ENCODE measurements at regions not wholly inside any gene's neighbourhood (a gene's known extent, or its start where the extent isn't known, plus 50 kb on each side); places are given as distances from the start of the nearest gene placed in this dataset.
A peak's percentile ranks its signal among the peaks of the same experiment; 100 is the strongest.

DNA sequence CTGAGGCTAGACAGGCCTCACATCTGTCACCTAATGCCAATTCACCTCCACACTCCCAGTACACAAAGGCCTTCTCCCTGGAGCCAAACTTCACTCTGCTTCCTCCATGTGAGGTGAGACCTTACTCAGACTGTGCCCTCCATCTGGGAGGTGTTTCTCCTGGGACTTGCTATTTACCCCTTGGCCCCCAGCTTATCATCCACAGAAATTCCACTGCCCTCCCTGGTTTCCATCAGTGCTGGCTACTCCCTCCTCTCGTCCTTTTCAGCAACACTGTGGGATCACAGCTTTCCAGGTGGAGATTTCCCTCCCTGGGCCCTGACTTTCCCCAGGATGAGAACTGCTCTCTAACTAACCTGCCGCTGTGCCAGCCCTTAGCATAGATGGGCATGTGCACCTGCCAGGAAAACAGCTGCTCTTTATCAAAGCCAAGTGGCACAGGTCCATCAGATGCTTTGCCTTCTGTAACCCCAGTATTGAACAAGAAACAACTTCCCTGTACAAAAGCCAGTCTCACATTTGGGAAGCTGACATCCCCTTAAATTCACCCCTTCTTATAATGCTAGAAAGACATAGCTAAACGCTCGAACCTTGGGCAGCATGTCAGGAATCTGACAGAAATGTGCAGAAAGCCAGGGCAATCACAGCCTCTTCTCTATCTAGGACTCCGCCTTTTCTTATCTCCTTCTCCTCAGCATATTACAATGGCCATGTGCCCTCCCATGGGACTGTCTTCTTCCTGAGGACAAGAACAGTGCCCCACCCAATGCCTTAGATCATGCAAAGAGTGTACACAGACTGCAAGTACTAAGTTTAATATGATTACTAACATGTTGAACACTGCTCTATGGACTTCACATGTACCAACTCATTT lies 535.5 kb upstream of the ID2 start:
- Mint-ChIP-seq H3K27me3 (ENCODE audit: insufficient read depth) (no peaks in the 10 kb centered on the region), H3K9me3 (no peaks in the 10 kb centered on the region), H3K27ac (no peak overlapping the region), H3K4me3 (no peak overlapping the region), H3K36me3 (ENCODE audit: low read depth) (no peaks in the 10 kb centered on the region), H3K4me1 (ENCODE audit: low read depth) (no peaks in the 10 kb centered on the region)
- intact Hi-C loops (cut with micrococcal nuclease) = no loop called here
- DNase-seq (ENCODE audit: low spot score) = no peak

DNA sequence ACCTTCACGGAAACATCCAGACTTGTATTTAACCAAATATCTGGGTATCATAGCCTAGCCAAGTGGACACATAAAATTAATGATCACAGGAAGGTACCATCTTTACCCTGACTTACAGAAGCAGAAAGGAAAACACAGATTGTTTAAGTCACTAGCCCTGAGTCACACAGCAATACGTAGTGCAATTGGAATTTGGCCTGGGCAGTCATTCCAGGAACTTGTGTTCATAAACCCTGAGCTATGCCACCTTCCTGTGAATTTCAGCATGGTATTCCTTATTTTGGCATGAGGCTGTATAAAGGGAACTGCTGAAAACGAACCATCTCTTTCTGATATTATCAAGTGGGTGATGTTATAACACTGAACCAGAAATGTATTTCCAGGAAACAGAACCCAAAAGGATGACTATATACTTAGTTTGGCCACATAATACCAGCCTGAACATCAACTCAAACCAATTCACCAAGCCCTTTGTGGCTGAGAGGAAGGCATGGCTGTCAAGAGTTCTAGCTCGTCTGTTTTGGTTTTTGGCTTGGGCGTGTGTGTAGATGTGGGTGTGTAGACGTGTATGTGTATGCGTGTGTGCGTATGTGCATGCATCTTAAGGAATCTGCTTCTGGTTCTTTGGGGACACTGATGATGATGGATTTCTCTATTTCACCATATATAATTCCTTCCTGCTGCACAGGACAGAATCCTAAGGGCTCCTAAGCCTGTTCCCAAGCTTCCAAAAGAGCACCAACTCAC lies 533.4 kb upstream of the ID2 start:
- H3K4me3 Mint-ChIP-seq = no peak overlapping the region
- H3K36me3 Mint-ChIP-seq (ENCODE audit: low read depth) = no peaks in the 10 kb centered on the region
- intact Hi-C loops (cut with micrococcal nuclease) = no loop called here
- DNase-seq (ENCODE audit: low spot score) = no peak
- H3K27ac Mint-ChIP-seq = no peak overlapping the region
- peaks cover 13% of the 10 kb centered on the region for H3K4me1 Mint-ChIP-seq (ENCODE audit: low read depth)
- H3K27me3 Mint-ChIP-seq (ENCODE audit: insufficient read depth) = no peaks in the 10 kb centered on the region
- H3K9me3 Mint-ChIP-seq = peaks cover 5% of the 10 kb centered on the region

DNA sequence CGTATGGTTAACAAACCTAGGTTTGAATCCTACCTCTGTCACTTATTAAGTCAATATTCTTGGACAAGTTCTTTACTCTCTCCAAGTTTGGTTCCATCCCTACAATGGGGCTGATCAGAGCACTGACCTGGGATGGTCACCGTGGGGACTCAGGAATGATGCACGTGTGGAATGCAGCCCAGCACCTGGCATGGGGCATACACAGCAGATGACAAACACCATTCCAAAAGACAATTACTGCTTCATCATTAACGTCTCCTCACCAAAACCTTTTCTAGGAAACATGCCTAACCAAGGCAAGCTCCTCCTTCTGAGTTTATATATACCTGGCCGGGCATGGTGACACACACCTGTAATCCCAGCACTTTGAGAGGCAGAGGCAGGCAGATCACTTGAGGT lies 532.9 kb upstream of the ID2 start:
- H3K36me3 Mint-ChIP-seq (ENCODE audit: low read depth) = no peaks in the 10 kb centered on the region
- H3K9me3 Mint-ChIP-seq = peaks cover 8% of the 10 kb centered on the region
- no peak overlapping the region for H3K4me3 Mint-ChIP-seq
- H3K4me1 Mint-ChIP-seq (ENCODE audit: low read depth) = peaks cover 19% of the 10 kb centered on the region
- no peak for DNase-seq (ENCODE audit: low spot score)
- intact Hi-C loops (cut with micrococcal nuclease) = no loop called here
- no peaks in the 10 kb centered on the region for H3K27me3 Mint-ChIP-seq (ENCODE audit: insufficient read depth)
- H3K27ac Mint-ChIP-seq = no peak overlapping the region

DNA sequence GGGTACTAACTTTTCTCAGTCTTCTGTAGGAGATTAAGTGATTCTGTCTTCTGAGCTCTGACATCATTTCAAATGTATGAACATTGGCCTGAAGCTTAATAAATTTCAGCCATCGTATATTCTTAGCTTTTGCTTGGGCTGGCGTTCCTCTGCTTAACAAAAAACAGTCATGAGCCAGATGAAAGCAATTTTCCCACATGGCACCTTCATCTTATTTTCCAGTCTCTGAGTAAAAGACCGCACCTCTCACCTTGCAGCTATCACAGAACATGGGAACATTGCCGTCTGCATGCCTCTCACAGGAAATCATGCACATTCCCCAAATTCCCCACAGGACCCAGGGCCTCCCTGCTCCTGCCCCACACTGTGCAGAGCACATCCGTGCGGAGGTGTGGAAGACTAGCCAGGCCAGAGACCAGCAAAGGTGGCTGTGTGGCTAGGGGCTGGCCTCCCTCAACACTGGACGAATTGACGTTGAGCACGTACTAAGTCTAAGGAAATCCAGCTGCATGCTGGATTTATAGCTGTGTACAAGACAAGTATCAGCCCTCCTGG lies 531.8 kb upstream of the ID2 start:
- no peak overlapping the region for H3K27ac Mint-ChIP-seq
- intact Hi-C loops (cut with micrococcal nuclease) = loop anchor here (5.0 to 10.0 kb wide), 3 partner anchors 73 to 585 kb away; no protein-coding TSS in a partner anchor
- no peak overlapping the region for H3K4me3 Mint-ChIP-seq
- H3K9me3 Mint-ChIP-seq = peaks cover 17% of the 10 kb centered on the region
- DNase-seq (ENCODE audit: low spot score) = no peak
- no peaks in the 10 kb centered on the region for H3K36me3 Mint-ChIP-seq (ENCODE audit: low read depth)
- H3K4me1 Mint-ChIP-seq (ENCODE audit: low read depth) = peaks cover 29% of the 10 kb centered on the region
- H3K27me3 Mint-ChIP-seq (ENCODE audit: insufficient read depth) = no peaks in the 10 kb centered on the region

DNA sequence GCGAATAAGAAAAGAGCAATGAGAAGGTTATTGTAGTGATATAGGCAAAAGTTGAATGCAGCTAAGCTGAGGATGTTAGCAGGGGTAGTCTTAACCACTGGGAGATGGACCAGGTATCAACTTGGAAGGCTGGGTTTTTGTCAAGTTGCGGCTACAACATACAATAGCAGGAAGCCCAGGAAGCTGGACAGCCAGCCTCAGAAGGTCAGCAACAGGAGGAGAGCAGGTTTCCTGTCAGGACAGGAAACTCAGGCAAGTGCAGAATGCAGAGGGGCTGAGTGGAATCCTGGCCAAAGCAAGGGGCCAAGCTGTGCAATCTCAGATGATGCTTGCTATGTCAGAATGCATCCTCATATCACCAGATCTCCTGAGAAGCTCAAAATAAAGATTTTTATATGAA lies 530.0 kb upstream of the ID2 start:
- Mint-ChIP-seq H3K27me3 (ENCODE audit: insufficient read depth) (no peaks in the 10 kb centered on the region), H3K4me1 (ENCODE audit: low read depth) (peaks cover 38% of the 10 kb centered on the region), H3K9me3 (peaks cover 30% of the 10 kb centered on the region), H3K4me3 (no peak overlapping the region), H3K27ac (no peak overlapping the region), H3K36me3 (ENCODE audit: low read depth) (peaks cover 3% of the 10 kb centered on the region)
- DNase-seq (ENCODE audit: low spot score) = no peak
- intact Hi-C loops (cut with micrococcal nuclease) = loop anchor here (5.0 to 10.0 kb wide), 3 partner anchors 75 to 587 kb away; no protein-coding TSS in a partner anchor

DNA sequence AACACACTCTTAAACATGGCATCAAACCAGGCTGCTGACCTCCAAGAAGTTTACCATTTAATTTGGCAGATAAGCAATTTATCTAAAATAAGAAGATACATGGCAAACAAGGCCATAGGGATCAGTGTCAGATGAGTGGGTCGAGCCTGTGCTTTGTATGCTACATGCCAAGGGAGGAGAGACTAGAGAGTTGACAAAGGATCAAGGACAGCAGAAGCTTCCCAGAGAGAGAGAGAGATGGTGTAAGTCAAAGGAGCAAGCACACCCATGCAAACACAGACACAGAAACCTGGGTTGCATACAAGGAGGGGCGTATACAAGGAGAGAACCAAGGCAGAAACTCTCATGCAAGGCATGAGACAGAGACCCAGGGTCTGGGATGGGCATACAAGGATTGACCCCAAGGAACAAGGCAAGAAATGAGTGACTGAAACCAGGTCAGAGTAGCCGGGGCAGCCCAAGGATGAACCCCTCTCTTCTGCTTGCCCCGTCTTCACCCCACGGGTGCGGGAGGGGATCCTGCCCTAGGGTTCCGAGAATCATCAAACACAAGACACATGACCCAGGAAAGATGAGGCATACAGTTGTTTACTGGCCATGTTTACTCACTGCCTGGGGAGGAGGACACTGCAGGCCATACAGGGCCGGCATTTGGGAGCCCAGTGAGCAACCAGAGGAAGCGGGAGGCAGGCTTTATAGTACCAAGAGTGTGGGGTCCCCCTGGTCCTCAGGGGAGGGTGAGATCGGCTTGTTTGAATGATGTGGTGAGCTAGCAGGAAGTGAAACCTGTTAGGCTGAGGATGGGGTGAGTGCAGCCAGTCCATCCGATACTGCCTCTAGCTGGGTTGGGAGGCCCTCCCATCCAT lies 529.2 kb upstream of the ID2 start:
- Mint-ChIP-seq H3K4me3 (no peak overlapping the region), H3K27ac (peak overlapping the region; percentile 62), H3K36me3 (ENCODE audit: low read depth) (peaks cover 3% of the 10 kb centered on the region), H3K9me3 (peaks cover 35% of the 10 kb centered on the region), H3K4me1 (ENCODE audit: low read depth) (peaks cover 38% of the 10 kb centered on the region), H3K27me3 (ENCODE audit: insufficient read depth) (no peaks in the 10 kb centered on the region)
- DNase-seq (ENCODE audit: low spot score) = no peak
- intact Hi-C loops (cut with micrococcal nuclease) = loop anchor here (5.0 to 10.0 kb wide), 3 partner anchors 75 to 588 kb away; no protein-coding TSS in a partner anchor

DNA sequence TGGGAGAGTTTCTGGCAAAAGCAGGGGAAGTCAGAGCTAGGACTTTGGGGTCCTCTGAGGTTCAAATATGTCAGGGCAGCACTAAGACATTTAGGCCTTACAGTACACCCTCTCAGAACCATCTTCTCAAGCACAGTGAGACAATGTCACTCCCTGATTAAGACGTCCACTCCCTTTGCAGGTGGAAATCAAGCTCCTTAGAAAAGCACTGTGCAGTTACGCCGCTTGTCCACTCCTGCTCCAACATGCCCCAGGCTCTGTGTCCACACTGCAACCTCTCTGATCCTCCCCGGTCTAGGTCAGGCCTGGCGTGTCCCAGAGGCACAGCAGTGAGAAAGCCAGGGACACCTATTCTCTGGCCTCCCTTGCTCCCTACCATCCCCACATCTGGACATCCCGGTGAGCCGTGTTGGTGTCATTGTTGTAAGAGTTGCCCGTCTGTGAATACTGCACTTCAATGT lies 528.6 kb upstream of the ID2 start:
- DNase-seq (ENCODE audit: low spot score) = no peak
- Mint-ChIP-seq H3K27ac (peak overlapping the region; percentile 62), H3K9me3 (peaks cover 39% of the 10 kb centered on the region), H3K27me3 (ENCODE audit: insufficient read depth) (no peaks in the 10 kb centered on the region), H3K36me3 (ENCODE audit: low read depth) (peaks cover 3% of the 10 kb centered on the region), H3K4me3 (no peak overlapping the region), H3K4me1 (ENCODE audit: low read depth) (peaks cover 38% of the 10 kb centered on the region)
- intact Hi-C loops (cut with micrococcal nuclease) = loop anchor here (5.0 to 10.0 kb wide), 3 partner anchors 76 to 588 kb away; no protein-coding TSS in a partner anchor

DNA sequence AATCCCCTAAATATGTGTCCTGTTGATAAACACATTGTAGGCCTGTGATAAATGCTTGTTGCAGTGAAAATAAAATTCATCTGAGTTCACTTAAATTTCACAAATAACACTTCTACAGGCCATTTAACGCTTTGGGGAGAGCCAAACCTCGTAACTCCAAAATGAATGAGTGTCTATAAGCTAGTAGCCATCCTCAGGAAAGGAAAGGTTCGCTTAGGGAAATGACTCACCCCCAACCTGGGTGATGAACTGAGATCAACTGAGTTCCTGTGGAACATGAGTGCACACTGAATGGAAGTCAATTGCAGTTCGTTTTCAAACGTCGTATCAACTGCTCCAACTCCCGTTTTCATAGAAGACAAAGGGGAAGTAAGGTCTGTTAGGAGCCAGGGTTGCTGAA lies 527.6 kb upstream of the ID2 start:
- Mint-ChIP-seq H3K4me3 (no peak overlapping the region), H3K27ac (peak overlapping the region; percentile 90), H3K9me3 (peaks cover 39% of the 10 kb centered on the region), H3K36me3 (ENCODE audit: low read depth) (peaks cover 3% of the 10 kb centered on the region), H3K4me1 (ENCODE audit: low read depth) (peaks cover 38% of the 10 kb centered on the region), H3K27me3 (ENCODE audit: insufficient read depth) (no peaks in the 10 kb centered on the region)
- no peak for DNase-seq (ENCODE audit: low spot score)
- intact Hi-C loops (cut with micrococcal nuclease) = loop anchor here (1.0 to 10.0 kb wide), 8 partner anchors 77 to 727 kb away; no protein-coding TSS in a partner anchor

DNA sequence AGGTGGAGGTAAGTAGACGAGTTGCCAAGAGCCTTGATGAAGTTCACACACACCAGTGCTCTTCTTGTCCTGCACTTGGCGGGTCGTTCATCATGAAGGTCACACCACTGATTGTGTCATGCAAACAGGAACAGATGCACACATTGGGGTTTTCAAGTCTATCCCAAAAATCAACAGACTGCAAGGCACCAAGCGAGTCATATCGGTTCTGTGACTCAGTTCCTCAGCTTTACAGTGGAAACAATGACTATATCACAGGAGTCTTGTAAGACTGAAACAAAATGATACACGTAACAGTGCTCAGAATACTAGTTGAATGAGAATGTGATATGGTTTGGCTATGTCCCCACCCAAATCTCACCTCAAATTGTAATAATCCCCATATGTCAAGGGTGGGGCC lies 526.9 kb upstream of the ID2 start:
- intact Hi-C loops (cut with micrococcal nuclease) = loop anchor here (1.0 to 10.0 kb wide), 19 partner anchors 13 to 728 kb away; no protein-coding TSS in a partner anchor
- no peak overlapping the region for H3K4me3 Mint-ChIP-seq
- peak overlapping the region; percentile 90 for H3K27ac Mint-ChIP-seq
- DNase-seq (ENCODE audit: low spot score) = no peak
- H3K4me1 Mint-ChIP-seq (ENCODE audit: low read depth) = peaks cover 38% of the 10 kb centered on the region
- H3K36me3 Mint-ChIP-seq (ENCODE audit: low read depth) = peaks cover 5% of the 10 kb centered on the region
- H3K9me3 Mint-ChIP-seq = peaks cover 39% of the 10 kb centered on the region
- no peaks in the 10 kb centered on the region for H3K27me3 Mint-ChIP-seq (ENCODE audit: insufficient read depth)

DNA sequence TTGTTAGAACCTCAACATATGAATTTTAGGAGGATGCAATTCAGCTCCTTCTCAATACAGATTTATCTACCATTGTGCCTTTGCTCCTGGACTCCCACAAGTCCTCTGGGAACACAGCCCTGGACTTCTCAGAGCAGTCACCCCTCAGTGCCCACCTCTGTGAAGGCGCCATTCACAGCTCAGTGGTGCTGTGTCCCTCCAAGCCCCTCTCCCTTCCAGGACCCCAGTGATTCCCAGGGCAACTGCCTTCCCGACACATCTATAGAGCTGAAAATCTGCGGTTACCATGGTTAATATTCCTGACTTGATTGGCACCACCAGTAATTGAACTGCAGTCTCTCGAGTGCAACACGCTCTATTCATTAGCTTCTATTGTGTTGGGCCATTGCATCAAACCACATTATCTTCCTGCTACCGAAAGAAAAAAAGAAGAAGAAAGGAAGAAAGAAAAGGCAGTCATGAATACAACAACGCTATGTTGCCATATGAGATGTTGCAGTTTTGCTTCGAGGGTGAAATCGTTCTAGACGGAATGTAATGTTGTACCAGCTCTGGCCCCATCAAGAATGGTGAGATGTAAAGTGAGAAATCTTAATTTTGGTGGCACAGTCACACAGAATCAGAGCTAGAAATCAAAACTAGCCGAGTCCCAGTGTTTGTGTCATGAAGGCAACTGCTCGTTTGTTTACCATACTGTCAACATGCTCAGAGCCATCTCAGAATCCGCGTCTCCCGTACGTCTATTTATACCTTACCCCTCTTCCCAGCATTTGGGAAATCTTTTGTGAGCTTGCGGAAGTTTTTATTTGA lies 524.0 kb upstream of the ID2 start:
- intact Hi-C loops (cut with micrococcal nuclease) = loop anchor here (5.0 to 10.0 kb wide), 3 partner anchors 223 to 593 kb away; no protein-coding TSS in a partner anchor
- peaks cover 34% of the 10 kb centered on the region for H3K9me3 Mint-ChIP-seq
- DNase-seq (ENCODE audit: low spot score) = no peak
- no peak overlapping the region for H3K4me3 Mint-ChIP-seq
- H3K27ac Mint-ChIP-seq = no peak overlapping the region
- H3K36me3 Mint-ChIP-seq (ENCODE audit: low read depth) = peaks cover 5% of the 10 kb centered on the region
- peaks cover 31% of the 10 kb centered on the region for H3K4me1 Mint-ChIP-seq (ENCODE audit: low read depth)
- H3K27me3 Mint-ChIP-seq (ENCODE audit: insufficient read depth) = no peaks in the 10 kb centered on the region

DNA sequence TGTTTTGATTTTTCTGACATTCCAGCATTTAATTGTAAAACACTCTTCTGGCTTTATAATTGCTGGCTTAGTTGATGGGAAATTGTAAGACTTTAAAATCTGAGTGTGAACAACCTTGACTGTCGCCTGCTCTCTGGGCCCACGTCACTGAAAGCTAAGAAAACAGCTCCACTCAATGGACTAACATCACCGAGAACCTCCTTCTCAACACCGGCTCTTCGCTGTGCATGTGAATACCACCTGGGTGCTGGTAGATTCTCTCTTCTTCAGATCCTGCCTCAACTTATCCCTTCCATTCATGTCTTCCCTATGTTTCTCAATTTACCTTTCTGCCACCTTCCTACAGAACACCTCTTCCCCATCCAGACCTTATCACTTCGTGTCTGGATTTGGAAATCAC lies 523.1 kb upstream of the ID2 start:
- Mint-ChIP-seq H3K4me1 (ENCODE audit: low read depth) (peaks cover 22% of the 10 kb centered on the region), H3K27me3 (ENCODE audit: insufficient read depth) (no peaks in the 10 kb centered on the region), H3K36me3 (ENCODE audit: low read depth) (peaks cover 5% of the 10 kb centered on the region), H3K9me3 (peaks cover 33% of the 10 kb centered on the region), H3K27ac (no peak overlapping the region), H3K4me3 (no peak overlapping the region)
- no peak for DNase-seq (ENCODE audit: low spot score)
- intact Hi-C loops (cut with micrococcal nuclease) = loop anchor here (5.0 to 10.0 kb wide), 3 partner anchors 224 to 594 kb away; no protein-coding TSS in a partner anchor

Measured in activated T-helper 1 cell treated with anti-CD3 and anti-CD28 coated beads, Interleukin-12 subunit alpha, Interleukin-12 subunit beta, Interleukin-2, Interleukin-4 antibody, amounts not matched to agents 30 ng/mL and 10 ng/mL and 1 ng/mL, durations not matched to agents 14 hours and 24 hours and 36 hours (primary cell).